ENCODE measurements at regions not wholly inside any gene's neighbourhood (a gene's known extent, or its start where the extent isn't known, plus 50 kb on each side); places are given as distances from the start of the nearest gene placed in this dataset.

GRCh38 chr4:123546573-123547060 lies 150.0 kb downstream of the SPRY1 start:
- peaks cover 5% of the 10 kb centered on the region for H3K36me3 Mint-ChIP-seq (ENCODE audit: low read depth)
- no peak overlapping the region for H3K27ac Mint-ChIP-seq (ENCODE audit: unreplicated experiment)
- DNase-seq (ENCODE audit: low read depth, low spot score): no peak
- H3K9me3 Mint-ChIP-seq: peaks cover 9% of the 10 kb centered on the region
- H3K4me1 Mint-ChIP-seq: peaks cover 33% of the 10 kb centered on the region
- H3K27me3 Mint-ChIP-seq (ENCODE audit: low read depth): peaks cover 2% of the 10 kb centered on the region
- TF ChIP-seq CTCF (conservative IDR thresholded peaks at IDR 0.05): no peak
- H3K4me3 Mint-ChIP-seq: no peak overlapping the region

- H3K9me3 Mint-ChIP-seq: peaks cover 9% of the 10 kb centered on the region
- H3K27ac Mint-ChIP-seq (ENCODE audit: unreplicated experiment): peak overlapping the region; percentile 14
Measured at GRCh38 chr4:123547216-123548165, 150.9 kb downstream of the SPRY1 start.

GRCh38 chr4:123553279-123553678 lies 156.7 kb downstream of the SPRY1 start:
- Mint-ChIP-seq H3K27ac (ENCODE audit: unreplicated experiment) (peak overlapping the region; percentile 74), H3K27me3 (ENCODE audit: low read depth) (peaks cover 2% of the 10 kb centered on the region), H3K36me3 (ENCODE audit: low read depth) (peaks cover 5% of the 10 kb centered on the region), H3K4me1 (peaks cover 37% of the 10 kb centered on the region), H3K4me3 (no peak overlapping the region), H3K9me3 (peaks cover 9% of the 10 kb centered on the region)
- DNase-seq (ENCODE audit: low read depth, low spot score): no peak
- TF ChIP-seq CTCF (conservative IDR thresholded peaks at IDR 0.05): no peak

More at GRCh38 chr4:123547216-123548165, 150.9 kb downstream of the SPRY1 start:
- H3K27me3 Mint-ChIP-seq (ENCODE audit: low read depth): peaks cover 2% of the 10 kb centered on the region
- peak overlapping the region; percentile 25 for H3K4me3 Mint-ChIP-seq
- TF ChIP-seq CTCF (conservative IDR thresholded peaks at IDR 0.05): no peak
- H3K4me1 Mint-ChIP-seq: peaks cover 35% of the 10 kb centered on the region
- DNase-seq (ENCODE audit: low read depth, low spot score): no peak
- H3K36me3 Mint-ChIP-seq (ENCODE audit: low read depth): peaks cover 5% of the 10 kb centered on the region

GRCh38 chr4:123553733-123554637 lies 157.4 kb downstream of the SPRY1 start:
- Mint-ChIP-seq H3K36me3 (ENCODE audit: low read depth) (peaks cover 5% of the 10 kb centered on the region), H3K4me1 (peaks cover 39% of the 10 kb centered on the region), H3K4me3 (no peak overlapping the region), H3K27me3 (ENCODE audit: low read depth) (no peaks in the 10 kb centered on the region), H3K9me3 (peaks cover 9% of the 10 kb centered on the region), H3K27ac (ENCODE audit: unreplicated experiment) (peak overlapping the region; percentile 74)
- no peak for TF ChIP-seq CTCF (conservative IDR thresholded peaks at IDR 0.05)
- no peak for DNase-seq (ENCODE audit: low read depth, low spot score)

GRCh38 chr4:123554801-123555232 lies 158.2 kb downstream of the SPRY1 start:
- Mint-ChIP-seq H3K27ac (ENCODE audit: unreplicated experiment) (peak overlapping the region; percentile 72), H3K9me3 (peaks cover 4% of the 10 kb centered on the region), H3K4me3 (no peak overlapping the region), H3K27me3 (ENCODE audit: low read depth) (no peaks in the 10 kb centered on the region), H3K36me3 (ENCODE audit: low read depth) (peaks cover 3% of the 10 kb centered on the region), H3K4me1 (peaks cover 46% of the 10 kb centered on the region)
- TF ChIP-seq CTCF (conservative IDR thresholded peaks at IDR 0.05): no peak
- no peak for DNase-seq (ENCODE audit: low read depth, low spot score)
